Hippocampal formation (tissue), 2 donors: ENCODE measurements at regions not wholly inside any gene's neighbourhood (a gene's known extent, or its start where the extent isn't known, plus 50 kb on each side); places are given as distances from the start of the nearest gene placed in this dataset.

Experiments
- DNase-seq, 2 donors: peaks; one replicate each; lab custom pipeline; 2025; lab: John Stamatoyannopoulos, UW

DNA sequence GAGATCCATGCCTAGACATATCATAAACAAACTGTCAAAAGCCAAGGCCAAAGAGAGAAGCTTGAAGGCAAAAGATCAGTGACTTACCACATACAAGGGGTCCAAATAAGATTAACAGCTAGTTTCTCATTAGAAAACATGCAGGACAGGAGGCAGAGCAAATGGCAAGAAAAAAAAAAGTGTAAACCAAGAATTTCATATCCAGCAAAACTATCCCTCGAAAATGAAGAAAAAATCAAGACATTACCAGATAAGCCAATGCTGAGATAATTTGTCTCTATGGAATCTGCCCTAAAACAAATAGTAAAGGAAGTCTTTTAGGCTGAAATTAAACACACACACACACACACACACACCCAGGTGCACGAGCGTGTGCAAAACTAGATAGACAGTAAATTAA lies 99.6 kb upstream of the NSMCE3 start:
- no peak for DNase-seq

DNA sequence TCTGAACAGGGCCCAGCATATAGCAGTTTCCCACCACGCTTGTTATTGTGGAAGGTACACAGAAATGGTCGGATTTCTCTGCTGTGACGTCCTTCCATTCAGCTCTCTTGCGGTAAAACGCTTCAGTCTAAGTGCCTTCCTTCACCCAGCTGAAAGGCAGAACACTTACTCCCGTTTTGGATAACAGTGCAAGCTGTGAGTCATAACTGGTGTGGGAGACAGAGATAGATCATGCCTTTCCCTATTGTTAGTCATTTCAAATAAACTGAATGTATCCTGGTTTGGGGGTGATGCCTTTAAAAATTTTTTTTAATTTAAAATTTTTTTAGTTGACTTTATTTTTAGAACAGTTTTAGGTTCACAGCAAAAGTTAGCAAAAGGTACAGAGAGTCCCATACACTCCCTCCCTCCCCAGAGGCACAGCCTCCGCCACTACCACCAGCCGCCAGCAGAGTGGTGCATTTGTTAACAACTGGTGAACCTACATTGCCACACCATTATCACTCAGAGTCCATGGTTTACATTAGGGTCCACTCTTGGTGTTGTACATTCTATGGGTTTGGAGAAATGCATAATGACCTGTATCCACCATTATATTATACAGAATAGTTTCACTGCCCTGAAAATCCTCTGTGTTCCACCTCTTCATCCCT lies 94.9 kb upstream of the NSMCE3 start:
- DNase-seq: no peak

DNA sequence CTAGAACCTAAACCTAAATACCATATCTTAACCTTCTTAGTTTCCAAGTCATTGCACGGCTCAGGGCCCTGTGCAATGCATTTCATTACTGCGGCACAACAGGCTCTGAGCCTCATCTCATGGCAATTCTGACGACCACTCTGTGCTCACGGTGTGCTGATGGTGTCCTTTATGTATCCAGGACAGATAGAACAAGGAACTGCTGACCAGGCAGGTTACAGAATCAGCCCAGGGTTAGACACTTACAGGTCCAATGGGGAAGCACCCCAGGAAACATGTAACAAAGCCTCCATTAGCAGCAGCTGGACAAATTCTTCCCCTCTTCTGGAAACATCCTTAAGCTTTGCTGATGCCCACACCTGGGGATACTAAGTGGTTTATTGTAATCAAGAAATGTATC lies 91.9 kb upstream of the NSMCE3 start:
- no peak for DNase-seq

DNA sequence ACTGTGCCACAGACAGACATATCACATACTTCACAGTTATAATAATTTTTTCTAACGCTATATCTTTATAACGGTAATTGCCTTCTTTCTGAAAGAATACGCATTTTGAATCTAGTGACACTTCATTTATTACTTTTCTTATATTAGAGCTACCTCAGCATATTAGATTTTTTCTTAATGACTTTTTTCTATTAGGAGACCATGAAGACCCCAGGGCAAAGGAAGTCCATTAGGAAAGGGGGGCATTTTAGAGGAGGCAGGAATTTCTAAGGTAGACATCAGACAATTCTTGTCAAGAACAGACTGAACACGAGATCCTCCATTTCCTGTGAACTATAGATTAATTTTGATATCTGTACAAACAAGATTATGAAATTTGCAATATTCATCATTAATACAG lies 90.5 kb upstream of the NSMCE3 start:
- DNase-seq: no peak

DNA sequence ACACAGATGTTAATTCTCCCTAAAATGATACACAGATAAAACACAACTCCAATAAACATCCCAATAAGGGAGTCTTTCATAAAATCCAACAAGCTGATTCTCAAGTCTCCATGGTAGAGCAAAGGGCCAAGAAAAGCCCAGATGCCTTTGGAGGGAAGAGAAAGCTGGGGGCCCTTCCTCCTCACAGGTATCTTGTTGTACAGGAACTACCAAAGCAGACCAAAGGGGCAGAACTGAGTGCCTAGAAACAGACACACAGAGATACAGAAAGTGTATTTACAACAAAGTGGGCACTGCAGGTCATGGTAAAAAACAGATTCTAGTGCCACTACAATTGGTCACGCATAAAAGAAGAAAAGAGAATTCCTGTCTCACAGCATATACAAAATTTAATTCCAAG lies 87.2 kb upstream of the NSMCE3 start:
- no peak for DNase-seq

DNA sequence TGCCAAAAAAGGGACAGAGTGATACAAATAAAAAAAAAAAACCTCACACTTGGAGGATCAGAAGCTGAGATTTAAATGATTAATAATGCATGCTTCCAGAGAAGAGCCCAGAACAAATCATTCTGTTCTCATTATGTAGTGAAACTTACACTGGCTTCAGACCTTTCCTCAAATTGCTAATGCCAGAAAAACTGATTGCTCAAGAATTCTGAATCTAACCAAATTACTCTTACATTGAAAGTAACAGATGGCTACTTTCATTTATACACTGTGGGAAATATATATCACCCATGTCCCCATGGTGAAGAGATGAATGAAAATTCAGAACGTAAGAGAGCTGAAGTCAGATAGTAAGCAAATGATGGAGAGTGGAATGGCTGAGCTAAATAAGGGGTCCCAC lies 85.9 kb upstream of the NSMCE3 start:
- no peak for DNase-seq

DNA sequence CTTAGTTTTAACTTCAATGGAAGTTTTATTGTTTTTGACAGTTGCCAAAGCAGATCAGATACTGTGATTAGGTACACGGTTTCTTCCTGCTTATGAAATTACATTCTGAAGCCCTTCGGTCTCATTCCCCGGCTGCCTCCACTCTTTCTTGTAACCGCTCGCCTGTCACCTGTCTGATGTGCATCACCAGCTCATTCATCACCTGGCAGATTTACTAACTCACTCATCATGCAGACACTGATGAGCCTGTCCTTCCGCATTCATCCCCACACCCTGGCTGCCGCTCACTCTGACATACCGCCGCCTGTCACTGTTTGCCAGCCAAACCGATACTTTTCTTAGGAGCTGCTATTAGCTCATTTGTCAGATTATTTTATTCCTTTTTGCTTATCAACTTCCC lies 82.8 kb upstream of the NSMCE3 start:
- no peak for DNase-seq

DNA sequence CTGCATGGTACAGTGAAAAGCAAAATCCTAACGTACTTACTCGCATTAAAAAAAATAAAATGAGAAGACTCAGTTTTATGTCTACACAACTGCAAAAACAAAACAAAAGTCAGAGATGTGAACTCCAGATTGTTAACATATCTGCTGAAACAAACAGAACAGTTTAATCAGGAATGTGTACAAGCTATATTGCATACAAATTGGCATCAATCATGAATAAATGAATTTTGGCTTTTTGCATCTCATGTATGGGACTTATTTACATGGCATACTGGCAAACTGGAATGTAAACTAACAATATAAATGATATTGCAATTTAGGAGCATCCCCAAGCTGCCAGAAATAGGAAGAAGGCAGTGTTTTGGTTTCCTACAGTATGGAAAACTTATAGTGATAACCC lies 79.6 kb upstream of the NSMCE3 start:
- DNase-seq: no peak

DNA sequence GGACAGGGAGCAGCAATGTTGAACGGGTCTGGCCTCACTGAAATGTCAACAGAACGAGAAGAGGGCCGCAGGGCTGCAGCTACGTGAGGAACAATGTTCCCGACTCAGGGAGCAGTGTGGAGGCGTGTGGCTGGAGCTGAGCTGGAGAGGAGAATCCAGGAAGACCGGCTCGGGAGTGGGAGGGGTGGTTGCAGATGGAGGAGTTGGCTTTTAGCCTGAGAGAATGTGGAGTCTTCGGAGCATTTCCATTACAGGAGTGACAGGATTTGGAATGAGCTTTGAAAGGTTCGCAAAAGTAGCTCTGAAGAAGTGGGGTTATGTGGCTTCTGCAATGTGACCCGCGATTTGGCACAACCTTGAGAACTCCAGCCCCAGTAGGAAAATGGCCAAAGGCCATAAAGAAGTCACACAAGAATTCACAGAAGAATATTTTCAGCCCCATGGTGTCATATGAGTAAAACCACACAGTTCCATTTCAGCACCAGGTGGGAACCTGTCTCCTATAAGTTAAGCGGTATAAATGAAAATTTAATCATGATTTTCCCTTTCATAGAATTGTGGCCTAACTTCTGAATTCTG lies 78.8 kb upstream of the NSMCE3 start:
- DNase-seq: peak in 1 of 2 donors; percentile 10

DNA sequence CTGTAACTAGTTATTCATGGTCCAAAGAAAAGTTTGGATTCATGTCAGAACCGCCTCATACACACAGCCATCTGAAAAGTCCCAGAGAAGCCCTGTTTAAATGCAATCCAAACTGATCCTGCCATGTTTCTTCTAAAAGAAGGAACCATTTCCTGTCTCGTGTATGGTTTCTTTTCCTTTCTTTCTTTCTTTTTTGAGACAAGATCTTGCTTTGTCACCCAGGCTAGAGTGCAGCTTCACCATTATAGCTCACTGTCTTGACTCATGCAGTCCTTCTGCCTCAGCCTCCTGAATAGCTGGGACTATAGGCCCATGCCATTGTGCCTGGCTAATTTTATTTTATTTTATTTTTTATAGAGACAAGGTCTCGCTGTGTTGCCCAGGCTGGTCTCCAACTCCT lies 77.4 kb upstream of the NSMCE3 start:
- DNase-seq: no peak

DNA sequence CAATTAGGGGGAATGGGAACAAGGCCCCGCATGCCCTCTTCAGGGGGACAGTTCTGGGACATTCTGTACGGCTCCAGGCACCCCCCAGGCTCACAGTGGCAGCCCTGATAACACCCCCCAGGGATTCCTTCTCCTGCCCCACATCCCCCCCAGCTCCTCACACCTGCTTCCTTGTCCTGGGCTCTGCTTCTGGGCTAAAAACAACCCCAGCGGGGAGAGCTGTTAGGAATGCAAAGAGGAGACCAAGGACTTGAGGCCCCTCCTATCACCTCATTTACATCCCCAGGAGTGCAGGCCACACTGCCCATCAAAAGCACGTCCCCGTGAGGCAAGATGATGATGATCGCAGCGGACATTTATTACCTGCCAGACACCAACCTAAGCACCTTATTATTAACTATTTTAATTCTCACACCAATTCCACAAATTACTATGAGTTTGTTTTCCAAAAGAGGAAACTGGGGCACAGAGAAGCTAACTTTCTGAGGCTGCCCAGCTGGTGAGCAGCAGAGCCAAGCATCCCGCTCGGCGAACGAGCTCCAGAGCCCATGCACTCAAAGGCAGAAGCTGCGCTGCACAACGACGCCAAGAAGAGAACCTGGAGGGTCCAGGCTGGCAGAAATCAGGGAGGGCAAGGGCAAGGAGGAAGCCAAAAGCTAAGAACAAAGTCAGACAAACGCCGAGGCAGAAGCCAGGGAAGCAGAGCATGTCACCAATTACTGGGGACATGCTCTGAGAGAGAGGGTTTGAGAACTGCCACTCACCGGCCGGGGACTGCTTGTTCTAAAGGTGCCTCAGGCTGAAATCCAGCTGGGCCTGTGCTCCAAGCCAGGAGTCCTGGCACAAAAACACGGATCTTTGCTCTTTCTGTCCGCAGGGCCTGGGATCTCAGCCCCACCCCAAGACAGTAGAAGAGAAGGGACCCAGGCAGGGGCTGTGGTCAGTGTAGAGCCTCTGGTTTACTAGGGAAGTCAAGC lies 76.2 kb upstream of the NSMCE3 start:
- no peak for DNase-seq

DNA sequence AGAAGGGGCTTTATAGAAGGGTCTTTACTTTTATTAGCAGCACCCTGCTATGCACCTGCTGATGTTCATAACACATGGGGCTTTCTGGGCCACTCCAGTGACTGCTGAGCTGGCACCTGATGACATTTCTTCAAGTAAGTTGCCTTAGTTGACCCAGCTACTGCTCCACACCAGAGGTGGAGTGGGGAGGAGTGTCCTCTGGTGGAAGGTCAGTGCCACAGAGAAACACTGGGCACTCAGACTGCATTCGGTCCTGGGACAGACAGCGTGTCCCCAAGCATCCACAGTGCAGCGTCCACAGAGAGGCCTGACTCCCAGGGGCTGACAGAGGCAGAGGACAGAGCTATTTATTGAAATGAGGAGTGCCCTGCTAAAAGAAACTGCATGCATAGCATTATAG lies 74.9 kb upstream of the NSMCE3 start:
- DNase-seq: no peak

DNA sequence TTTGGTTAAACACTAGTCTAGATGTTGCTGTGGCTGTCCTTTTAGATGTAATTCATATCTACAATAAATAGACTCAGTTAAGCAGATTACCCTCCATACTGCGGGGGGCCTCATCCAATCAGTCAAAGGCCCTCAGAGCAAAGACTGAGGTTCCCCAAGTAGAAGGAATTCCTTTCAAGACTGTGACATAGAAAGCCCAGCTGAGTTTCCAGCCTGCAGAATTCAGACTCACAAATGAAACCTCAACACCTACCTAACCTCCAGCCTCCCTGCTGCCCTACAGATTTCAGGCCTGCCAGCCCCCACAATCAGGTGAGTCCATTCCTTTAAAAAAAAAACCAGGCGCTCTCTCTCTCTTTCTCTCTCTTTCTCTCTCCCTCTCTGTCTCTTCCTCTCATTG lies 73.6 kb upstream of the NSMCE3 start:
- DNase-seq: no peak

DNA sequence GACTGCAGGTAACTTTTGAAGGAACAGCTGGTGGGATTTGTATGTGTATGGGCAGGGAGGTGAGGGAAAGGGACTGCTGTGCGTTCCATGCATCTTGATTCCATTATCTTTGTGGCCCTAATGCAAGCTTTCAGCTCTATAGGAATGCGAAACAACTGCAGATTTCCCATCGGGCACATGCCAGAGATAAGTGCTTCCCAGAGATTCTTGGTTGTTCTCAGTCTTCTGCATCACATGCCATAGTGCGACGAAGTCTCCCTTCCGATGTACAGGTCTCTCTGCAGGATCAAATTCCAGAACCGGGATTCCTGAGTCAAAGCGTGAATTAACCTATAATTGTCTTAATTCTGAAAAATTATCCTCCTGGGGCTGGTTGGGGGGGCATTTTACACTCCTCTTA lies 72.6 kb upstream of the NSMCE3 start:
- no peak for DNase-seq

DNA sequence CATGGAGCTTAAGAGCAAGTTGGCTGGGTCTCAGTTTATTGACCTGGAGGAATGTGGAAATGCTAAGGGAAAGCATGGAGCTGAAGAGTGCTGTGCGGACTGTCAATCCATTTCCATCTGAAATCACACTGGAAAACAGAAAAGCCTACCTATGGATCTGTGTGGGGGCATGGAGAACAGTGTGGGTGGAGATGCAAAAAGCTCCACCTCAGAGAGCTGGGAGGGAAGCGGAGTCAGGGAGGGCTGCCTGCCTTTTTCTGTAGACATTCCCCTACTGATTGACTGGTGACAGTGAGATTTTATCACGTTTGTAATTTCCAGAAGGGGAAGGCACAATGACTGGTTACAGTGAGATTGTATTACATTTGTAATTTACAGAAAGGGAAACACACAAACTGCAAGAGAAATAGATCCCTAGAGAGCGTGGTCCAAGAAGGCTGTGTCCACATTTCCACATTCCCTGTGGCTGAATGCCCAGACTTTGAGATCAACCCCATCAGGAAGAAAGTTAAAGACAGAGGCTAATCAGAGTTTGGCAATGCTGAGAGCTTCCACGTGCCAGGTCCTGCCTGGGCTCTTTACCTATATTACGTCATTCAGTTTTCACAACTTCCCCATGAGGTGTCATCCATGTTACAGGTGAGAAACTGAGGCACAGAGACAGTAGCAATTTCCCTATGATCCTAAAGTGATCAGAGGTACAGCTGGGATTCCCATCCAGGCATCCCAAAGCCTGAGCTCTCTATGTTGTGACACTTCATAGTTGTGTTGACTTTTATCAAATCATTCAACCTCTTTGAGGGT lies 67.7 kb upstream of the NSMCE3 start:
- DNase-seq: no peak

DNA sequence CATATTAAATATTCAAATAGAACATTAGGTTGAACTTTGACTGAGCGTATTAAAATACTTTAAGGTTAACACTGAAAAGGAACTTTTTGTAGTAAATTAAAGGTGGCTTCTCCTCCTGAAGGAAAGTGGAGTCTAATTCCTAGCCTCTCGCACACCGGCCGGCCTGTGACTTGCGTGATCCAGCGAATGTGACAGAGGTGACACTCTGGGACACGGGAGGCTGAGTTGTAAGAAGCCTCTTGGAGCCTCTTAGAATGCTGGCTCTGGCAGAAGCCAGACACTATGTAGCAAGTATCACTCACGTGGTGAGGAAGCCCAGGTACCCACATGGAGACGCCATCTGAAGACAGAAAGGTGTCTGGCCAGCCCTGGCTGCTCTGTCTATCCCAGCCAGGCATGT lies 64.9 kb upstream of the NSMCE3 start:
- no peak for DNase-seq

DNA sequence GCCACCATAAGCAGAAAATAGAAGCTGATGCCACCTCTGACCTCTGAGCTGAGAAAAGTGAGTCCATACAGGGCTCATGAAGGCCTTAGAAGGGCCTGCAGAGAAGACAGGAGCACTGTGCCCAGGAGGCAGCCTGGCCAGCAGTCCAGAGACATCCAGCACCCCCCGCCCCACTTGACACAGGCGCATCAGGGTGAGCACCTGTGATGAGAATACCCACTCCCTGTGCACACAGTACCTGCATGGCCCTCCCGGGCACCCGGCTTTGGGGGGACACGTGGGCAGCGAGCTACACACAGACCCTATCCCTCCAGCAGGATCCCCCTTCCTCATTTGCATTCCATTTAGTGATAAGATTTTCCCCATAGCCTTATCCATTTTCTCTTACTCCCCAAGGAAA lies 63.6 kb upstream of the NSMCE3 start:
- no peak for DNase-seq

DNA sequence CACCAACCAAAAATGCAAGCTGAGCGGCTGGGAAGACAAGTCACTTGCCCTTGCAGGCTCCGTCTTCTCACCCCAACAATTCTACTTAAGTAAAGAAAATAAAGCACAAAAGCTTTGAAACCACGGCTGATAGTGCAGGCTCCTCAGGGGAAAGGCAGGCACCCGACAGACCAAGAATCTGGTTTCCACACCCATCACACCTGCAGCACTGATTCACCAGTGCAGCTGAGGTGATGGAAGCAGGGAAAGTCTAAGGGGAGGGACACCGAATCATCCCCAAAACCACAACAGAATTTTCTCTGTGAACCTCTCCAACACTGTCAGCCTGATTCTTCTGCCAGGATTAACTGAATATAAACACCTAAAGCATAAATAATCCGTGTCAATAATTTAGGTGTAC lies 62.0 kb upstream of the NSMCE3 start:
- no peak for DNase-seq

DNA sequence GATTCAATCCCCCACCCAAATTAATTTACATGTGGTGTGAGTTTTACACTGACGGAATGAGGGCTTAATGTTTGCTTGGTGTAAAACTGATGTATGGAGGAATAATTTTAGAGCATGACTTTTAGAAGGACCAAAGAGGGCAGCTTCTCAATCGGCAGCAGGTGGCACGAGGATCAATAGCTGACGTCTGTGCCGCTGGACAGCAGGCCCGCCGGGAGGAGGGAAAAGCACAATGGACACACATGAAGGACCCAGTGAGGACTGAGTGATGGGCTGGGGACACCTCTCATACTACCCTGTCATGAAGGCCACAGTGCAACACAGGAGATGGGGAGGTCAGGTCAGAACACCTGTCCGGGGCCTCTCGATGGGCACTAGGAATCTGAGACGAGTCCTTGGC lies 61.4 kb upstream of the NSMCE3 start:
- no peak for DNase-seq

DNA sequence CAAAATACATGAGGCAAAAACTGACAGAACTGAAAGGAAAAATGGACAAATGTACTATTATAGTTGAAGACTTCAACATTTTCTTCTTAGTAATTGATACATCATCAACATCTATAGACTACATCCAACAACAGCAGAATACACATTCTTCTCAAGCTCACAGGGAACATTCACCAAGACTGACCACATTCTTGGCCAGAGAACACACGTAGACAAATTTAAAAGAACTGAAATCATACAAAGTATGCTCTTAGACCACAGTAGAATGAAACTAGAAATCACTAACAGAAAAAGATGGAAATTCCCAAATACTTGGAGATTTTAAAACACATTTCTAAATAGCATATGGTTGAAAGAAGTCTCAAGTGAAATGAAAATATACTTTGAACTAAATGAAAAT lies 55.1 kb upstream of the NSMCE3 start:
- DNase-seq: no peak

DNA sequence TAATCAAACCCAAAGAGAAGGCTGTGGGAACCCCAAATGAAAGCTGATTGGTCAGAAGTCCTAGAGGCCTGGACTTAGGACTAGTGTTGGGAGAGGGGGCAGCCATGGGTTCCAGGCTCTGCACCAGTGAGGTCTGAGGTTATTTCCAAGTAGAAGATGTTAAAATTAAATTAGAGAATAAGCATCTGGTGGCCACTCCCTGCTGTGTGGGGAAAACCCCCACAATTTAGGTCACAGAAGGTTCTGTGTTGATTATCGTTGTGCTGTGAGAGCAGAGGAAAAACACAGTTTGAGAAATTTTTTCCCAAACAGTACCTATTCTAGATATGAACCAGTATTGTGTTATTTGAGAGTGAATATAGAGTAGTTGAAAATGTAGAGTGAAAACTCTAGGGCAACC lies 53.9 kb upstream of the NSMCE3 start:
- DNase-seq: no peak

DNA sequence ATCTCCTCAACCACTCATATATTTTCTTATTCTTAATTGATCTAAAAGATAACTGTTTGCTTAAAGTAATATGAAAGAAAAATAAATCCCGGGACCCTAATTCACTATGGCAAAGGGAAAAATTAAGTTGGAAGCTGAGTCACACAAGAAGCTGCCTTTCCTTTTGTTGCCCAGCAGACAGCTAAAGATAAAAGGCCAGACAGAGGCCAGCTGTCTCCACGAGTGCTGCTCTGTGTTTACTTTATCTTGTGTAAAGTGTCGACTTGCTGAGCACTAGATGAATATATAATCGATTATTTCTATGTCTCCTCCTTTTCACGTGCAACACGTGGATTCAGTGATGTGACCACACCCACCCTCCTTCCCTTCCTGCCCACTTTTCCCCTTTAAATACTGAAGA lies 52.8 kb upstream of the NSMCE3 start:
- DNase-seq: no peak
